Osteocyte (in vitro differentiated cells): ENCODE measurements at regions not wholly inside any gene's neighbourhood (a gene's known extent, or its start where the extent isn't known, plus 50 kb on each side); places are given as distances from the start of the nearest gene placed in this dataset.
"Not testable (repeated sequence)": the region's sequence is repeated elsewhere in the genome, so short reads cannot be mapped to it uniquely, and the experiment has no call there.

Experiments
- DNase-seq: peaks from one replicate; pipeline ENCODE4 v3.0.0; 2021; ENCODE audit warnings: mixed read lengths; ENCODE audit not compliant: unreplicated experiment; ENCODE audit errors: extremely low spot score
- H3K27ac Mint-ChIP-seq: one replicate; pipeline ENCODE4 v1.8.0; 2021; ENCODE audit warnings: mild to moderate bottlenecking, mixed read lengths; ENCODE audit not compliant: unreplicated experiment
- H3K27me3 Mint-ChIP-seq: one replicate; pipeline ENCODE4 v1.8.0; 2021; ENCODE audit warnings: mixed read lengths; ENCODE audit not compliant: unreplicated experiment
- H3K36me3 Mint-ChIP-seq: one replicate; pipeline ENCODE4 v1.8.0; 2021; ENCODE audit warnings: mixed read lengths; ENCODE audit not compliant: unreplicated experiment
- H3K4me1 Mint-ChIP-seq: one replicate; pipeline ENCODE4 v1.8.0; 2021; ENCODE audit warnings: mixed read lengths; ENCODE audit not compliant: unreplicated experiment
- H3K4me3 Mint-ChIP-seq: one replicate; pipeline ENCODE4 v1.8.0; 2021; ENCODE audit warnings: mild to moderate bottlenecking, moderate library complexity, mixed read lengths; ENCODE audit not compliant: unreplicated experiment
- H3K9me3 Mint-ChIP-seq: one replicate; pipeline ENCODE4 v1.8.0; 2021; ENCODE audit warnings: mixed read lengths; ENCODE audit not compliant: unreplicated experiment
- TF ChIP-seq, protein P1 (sequence below): fragments of 200-600 bp; sonication (generic); IDR thresholded peaks from 2 replicates; pipeline ENCODE4 v1.5.0; 2021; ENCODE audit warnings: antibody characterized with exemption, mild to moderate bottlenecking, moderate library complexity

DNA sequence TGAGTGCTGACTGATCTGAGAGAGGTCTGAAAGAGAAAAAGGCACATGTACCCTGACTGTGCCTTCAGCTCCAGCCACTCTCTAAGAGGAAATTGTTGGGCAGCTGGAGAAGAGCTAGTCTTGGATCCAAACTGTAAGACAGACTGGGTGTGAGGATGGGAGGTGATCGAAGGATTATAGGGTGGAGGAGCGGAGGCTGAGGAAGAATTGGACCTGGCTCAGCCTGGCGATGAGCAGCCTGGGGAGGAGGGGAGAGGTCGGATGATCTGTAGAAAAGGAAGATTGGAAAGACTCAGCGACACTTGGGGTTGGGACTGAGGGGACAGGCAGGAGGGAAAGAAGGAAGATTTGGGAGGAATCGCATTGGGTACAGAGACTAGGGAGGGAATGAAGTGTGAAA is 98.6 kb upstream of the SLC25A48 start:
- DNase-seq: peak; percentile 56
- H3K27ac Mint-ChIP-seq: no peak overlapping the region
- peaks cover 17% of the 10 kb centered on the region for H3K4me1 Mint-ChIP-seq
- no peaks in the 10 kb centered on the region for H3K9me3 Mint-ChIP-seq
- no peak overlapping the region for H3K4me3 Mint-ChIP-seq
- H3K36me3 Mint-ChIP-seq: no peaks in the 10 kb centered on the region
- peaks cover 10% of the 10 kb centered on the region for H3K27me3 Mint-ChIP-seq
- TF ChIP-seq, protein P1, sequence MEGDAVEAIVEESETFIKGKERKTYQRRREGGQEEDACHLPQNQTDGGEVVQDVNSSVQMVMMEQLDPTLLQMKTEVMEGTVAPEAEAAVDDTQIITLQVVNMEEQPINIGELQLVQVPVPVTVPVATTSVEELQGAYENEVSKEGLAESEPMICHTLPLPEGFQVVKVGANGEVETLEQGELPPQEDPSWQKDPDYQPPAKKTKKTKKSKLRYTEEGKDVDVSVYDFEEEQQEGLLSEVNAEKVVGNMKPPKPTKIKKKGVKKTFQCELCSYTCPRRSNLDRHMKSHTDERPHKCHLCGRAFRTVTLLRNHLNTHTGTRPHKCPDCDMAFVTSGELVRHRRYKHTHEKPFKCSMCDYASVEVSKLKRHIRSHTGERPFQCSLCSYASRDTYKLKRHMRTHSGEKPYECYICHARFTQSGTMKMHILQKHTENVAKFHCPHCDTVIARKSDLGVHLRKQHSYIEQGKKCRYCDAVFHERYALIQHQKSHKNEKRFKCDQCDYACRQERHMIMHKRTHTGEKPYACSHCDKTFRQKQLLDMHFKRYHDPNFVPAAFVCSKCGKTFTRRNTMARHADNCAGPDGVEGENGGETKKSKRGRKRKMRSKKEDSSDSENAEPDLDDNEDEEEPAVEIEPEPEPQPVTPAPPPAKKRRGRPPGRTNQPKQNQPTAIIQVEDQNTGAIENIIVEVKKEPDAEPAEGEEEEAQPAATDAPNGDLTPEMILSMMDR: no peak

DNA sequence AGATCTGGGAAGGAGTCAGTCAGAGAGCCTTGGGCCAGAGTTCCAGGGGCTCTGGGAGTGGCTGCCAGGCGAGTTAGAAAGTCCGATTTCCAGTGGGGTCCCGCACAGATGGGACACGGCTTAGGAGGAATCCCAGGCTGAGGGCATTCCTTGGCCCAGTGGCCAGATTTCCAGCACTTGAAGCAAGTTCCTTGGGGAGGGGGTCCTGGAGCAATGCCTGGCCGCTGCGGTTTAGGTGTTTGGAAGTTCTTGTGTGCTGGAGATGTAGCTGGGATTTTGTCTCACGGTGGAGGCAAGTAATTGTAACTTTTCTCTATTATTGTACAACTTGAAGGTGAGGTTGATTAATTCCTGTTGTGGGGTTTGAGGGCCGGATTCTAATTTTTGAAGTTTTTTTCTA is 99.5 kb upstream of the SLC25A48 start:
- H3K27me3 Mint-ChIP-seq, H3K27ac Mint-ChIP-seq, H3K36me3 Mint-ChIP-seq, H3K4me3 Mint-ChIP-seq, H3K9me3 Mint-ChIP-seq, H3K4me1 Mint-ChIP-seq: not testable (repeated sequence)
- peak; percentile 44 for DNase-seq

DNA sequence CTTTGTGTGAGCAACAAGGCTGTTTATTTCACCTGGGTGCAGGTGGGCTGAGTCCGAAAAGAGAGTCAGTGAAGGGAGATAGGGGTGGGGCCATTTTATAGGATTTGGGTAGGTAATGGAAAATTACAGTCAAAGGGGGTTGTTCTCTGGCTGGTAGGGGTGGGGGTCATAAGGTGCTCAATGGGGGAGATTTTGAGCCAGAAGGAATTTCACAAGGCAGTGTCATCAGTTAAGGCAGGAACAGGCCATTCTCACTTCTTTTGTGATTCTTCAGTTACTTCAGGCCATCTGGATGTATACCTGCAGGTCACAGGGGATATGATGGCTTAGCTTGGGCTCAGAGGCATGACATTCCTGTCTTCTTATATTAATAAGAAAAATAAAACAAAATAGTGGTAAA is 103.4 kb upstream of the SLC25A48 start:
- not testable (repeated sequence) for DNase-seq, H3K36me3 Mint-ChIP-seq, H3K9me3 Mint-ChIP-seq, H3K4me1 Mint-ChIP-seq, H3K4me3 Mint-ChIP-seq, H3K27ac Mint-ChIP-seq
- H3K27me3 Mint-ChIP-seq: peaks cover 19% of the 10 kb centered on the region

DNA sequence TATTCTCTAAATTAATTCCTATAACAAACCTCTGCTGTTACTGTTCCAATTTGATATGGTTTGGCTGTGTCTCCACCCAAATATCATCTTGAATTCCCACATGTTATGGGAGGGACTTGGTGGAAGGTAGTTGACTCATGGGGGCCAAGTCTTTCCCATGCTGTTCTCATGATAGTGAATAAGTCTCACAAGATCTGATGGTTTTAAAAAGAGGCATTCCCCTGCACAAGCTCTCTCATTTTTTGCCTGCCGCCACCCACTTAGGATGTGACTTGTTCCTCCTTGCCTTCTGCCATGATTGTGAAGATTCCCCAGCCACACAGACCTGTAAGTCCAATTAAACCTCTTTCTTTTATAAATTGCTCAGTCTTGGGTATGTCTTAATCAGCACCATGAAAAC is 104.3 kb upstream of the SLC25A48 start:
- not testable (repeated sequence) for H3K27ac Mint-ChIP-seq

DNA sequence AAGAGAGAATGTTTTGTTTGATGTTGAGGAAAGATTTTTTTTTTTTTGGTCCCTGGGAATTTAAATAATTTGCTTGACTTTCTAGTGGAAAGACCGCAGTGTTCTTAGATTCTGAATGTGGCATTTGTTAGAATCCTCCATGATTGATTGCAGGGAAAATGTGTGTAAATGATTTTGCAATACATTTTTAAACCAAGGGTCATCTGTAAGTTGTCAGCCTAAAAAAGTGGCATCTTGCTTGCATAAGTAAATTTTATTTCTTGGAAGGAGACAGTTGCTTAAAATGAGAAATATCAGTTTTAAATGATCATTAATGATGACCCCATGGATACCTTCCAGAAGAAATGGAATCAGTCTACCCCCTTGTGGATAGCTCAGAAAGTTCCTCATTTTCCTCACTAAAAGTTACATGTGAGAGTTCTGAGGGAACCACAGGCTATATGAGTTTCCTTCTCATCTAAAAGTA is 105.1 kb upstream of the SLC25A48 start:
- H3K4me3 Mint-ChIP-seq: no peak overlapping the region
- no peak for DNase-seq
- TF ChIP-seq, protein P1: peak; percentile 37
- no peaks in the 10 kb centered on the region for H3K36me3 Mint-ChIP-seq
- no peaks in the 10 kb centered on the region for H3K4me1 Mint-ChIP-seq
- no peak overlapping the region for H3K27ac Mint-ChIP-seq
- no peaks in the 10 kb centered on the region for H3K9me3 Mint-ChIP-seq
- peaks cover 17% of the 10 kb centered on the region for H3K27me3 Mint-ChIP-seq

More for the DNA sequence above, 104.3 kb upstream of the SLC25A48 start:
- H3K9me3 Mint-ChIP-seq, H3K4me3 Mint-ChIP-seq, H3K4me1 Mint-ChIP-seq, DNase-seq, H3K36me3 Mint-ChIP-seq: not testable (repeated sequence)
- peaks cover 14% of the 10 kb centered on the region for H3K27me3 Mint-ChIP-seq

DNA sequence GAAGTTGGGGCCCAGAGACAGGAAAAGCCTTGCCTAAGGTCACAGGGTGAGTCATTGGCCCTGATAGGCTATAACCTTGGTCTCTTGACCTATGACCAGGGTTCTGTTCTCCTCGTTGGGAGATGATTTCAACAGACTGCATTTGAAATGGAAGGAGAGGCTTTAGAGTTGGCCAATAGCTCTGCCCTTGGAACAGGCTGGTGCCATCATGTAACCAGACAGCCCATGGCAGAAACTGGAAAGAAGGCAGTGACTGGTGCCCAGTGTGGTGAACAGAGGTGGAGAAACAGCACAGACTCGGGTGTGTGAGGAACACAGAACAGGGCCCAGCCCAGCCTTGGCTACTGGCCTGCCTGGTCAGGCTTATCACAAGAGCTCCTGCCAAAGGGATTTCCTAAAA is 109.8 kb upstream of the SLC25A48 start:
- TF ChIP-seq, protein P1: no peak
- peaks cover 20% of the 10 kb centered on the region for H3K27me3 Mint-ChIP-seq
- no peaks in the 10 kb centered on the region for H3K36me3 Mint-ChIP-seq
- no peaks in the 10 kb centered on the region for H3K9me3 Mint-ChIP-seq
- no peaks in the 10 kb centered on the region for H3K4me1 Mint-ChIP-seq
- no peak overlapping the region for H3K27ac Mint-ChIP-seq
- no peak for DNase-seq
- no peak overlapping the region for H3K4me3 Mint-ChIP-seq

DNA sequence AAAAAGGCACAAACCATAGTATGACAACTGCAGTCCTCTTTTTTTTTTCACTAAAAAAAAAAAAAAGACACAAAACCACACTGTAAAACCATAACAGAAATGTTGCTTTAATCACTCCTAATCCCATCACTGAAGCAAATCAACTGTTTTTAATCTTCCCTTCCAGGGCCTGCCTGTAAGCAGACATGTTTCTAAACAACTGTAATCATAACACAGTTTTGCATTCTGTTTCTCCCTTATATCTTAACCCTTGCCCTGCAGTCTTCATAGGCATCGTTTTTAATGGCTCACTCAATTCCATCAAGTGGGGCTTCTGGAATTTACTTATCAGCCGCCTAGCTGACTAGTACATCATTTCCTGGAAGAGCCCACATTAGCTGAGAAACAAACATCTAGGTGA is 111.0 kb upstream of the SLC25A48 start:
- Mint-ChIP-seq H3K36me3 (no peaks in the 10 kb centered on the region), H3K4me1 (no peaks in the 10 kb centered on the region), H3K27ac (no peak overlapping the region), H3K27me3 (peaks cover 20% of the 10 kb centered on the region), H3K4me3 (no peak overlapping the region), H3K9me3 (no peaks in the 10 kb centered on the region)
- TF ChIP-seq, protein P1: no peak
- no peak for DNase-seq
